Liver (tissue), 8 donors: ENCODE measurements at regions not wholly inside any gene's neighbourhood (a gene's known extent, or its start where the extent isn't known, plus 50 kb on each side); places are given as distances from the start of the nearest gene placed in this dataset.

Experiments used
- DNase-seq: peaks from one replicate; pipeline ENCODE4 v3.0.0-alpha.2; 2017; ENCODE audit warnings: low spot score
- H3K27ac ChIP-seq, 2 donors: one replicate each; pipeline ENCODE4 v1.7.0; 2013; ENCODE audit warnings: inconsistent platforms in 2 of 2, low read length in 2 of 2, control low read depth in 1 of 2, low read depth in 1 of 2, mild to moderate bottlenecking in 1 of 2
- H3K27me3 ChIP-seq, 4 donors: one replicate each; pipeline versions ENCODE4 v1.6.1 to v1.7.0; 2013; ENCODE audit warnings: low read length in 3 of 4, inconsistent platforms in 1 of 4, mild to moderate bottlenecking in 1 of 4, moderate library complexity in 1 of 4; ENCODE audit not compliant: control insufficient read depth in 4 of 4, insufficient read depth in 4 of 4
- H3K36me3 ChIP-seq, 4 donors: one replicate each; pipeline versions ENCODE4 v1.6.1 to v1.7.0; 2013; ENCODE audit warnings: low read length in 3 of 4, mild to moderate bottlenecking in 3 of 4, low read depth in 1 of 4, moderate library complexity in 1 of 4; ENCODE audit not compliant: control insufficient read depth in 4 of 4, insufficient read depth in 3 of 4
- H3K4me1 ChIP-seq, 4 donors: one replicate each; pipeline versions ENCODE4 v1.6.1 to v1.7.0; 2013; ENCODE audit warnings: low read length in 3 of 4, mild to moderate bottlenecking in 3 of 4, moderate library complexity in 1 of 4; ENCODE audit not compliant: control insufficient read depth in 4 of 4, insufficient read depth in 4 of 4
- H3K4me3 ChIP-seq, 3 donors: one replicate each; pipeline versions ENCODE4 v1.6.1 to v1.7.0; 2013; ENCODE audit warnings: low read length in 3 of 3, control low read depth in 1 of 3, low read depth in 1 of 3, mild to moderate bottlenecking in 1 of 3
- H3K9ac ChIP-seq, 2 donors: one replicate each; pipeline ENCODE4 v1.7.0; 2013; ENCODE audit warnings: low read length in 2 of 2, mild to moderate bottlenecking in 2 of 2, moderate library complexity in 2 of 2, control low read depth in 1 of 2, low read depth in 1 of 2
- H3K9me3 ChIP-seq, 4 donors: one replicate each; pipeline versions ENCODE4 v1.6.1 to v1.7.0; 2013; ENCODE audit warnings: low read length in 3 of 4; ENCODE audit not compliant: control insufficient read depth in 4 of 4
- ATF3 ChIP-seq: IDR thresholded peaks from 2 replicates; pipeline ENCODE4 v1.6.1; 2016; ENCODE audit warnings: antibody characterized with exemption
- CTCF ChIP-seq: fragments of 150-350 bp; IDR thresholded peaks from 2 replicates; pipeline ENCODE4 v1.5.1; 2017; ENCODE audit warnings: improper control_type of control experiment, low read depth, low read length; ENCODE audit not compliant: missing input control
- EGR1 ChIP-seq, 2 donors: IDR thresholded peaks; 2 replicates each; pipeline ENCODE4 v1.6.1; 2016 to 2018; ENCODE audit warnings: antibody characterized with exemption in 2 of 2, low read depth in 2 of 2
- FOXA1 ChIP-seq: IDR thresholded peaks from 2 replicates; pipeline ENCODE4 v1.6.1; 2016; ENCODE audit warnings: antibody characterized with exemption
- FOXA2 ChIP-seq: IDR thresholded peaks from 2 replicates; pipeline ENCODE4 v1.6.1; 2016; ENCODE audit warnings: antibody characterized with exemption
- HNF4A ChIP-seq, 2 donors: conservative IDR thresholded peaks; 2 replicates each; pipeline ENCODE4 v1.6.1; 2016; ENCODE audit warnings: antibody characterized with exemption in 2 of 2, mild to moderate bottlenecking in 2 of 2
- HNF4G ChIP-seq: IDR thresholded peaks from 2 replicates; pipeline ENCODE4 v1.6.1; 2016; ENCODE audit warnings: antibody characterized with exemption
- JUND ChIP-seq, 2 donors: IDR thresholded peaks; 2 replicates each; pipeline ENCODE4 v1.6.1; 2016; ENCODE audit warnings: antibody characterized with exemption in 2 of 2
- MAX ChIP-seq: IDR thresholded peaks from 2 replicates; pipeline ENCODE4 v1.6.1; 2016; ENCODE audit warnings: antibody characterized with exemption
- RAD21 ChIP-seq, 2 donors: IDR thresholded peaks; 2 replicates each; pipeline ENCODE4 v1.6.1; 2016; ENCODE audit warnings: antibody characterized with exemption in 2 of 2, mild to moderate bottlenecking in 2 of 2
- REST ChIP-seq: IDR thresholded peaks from 2 replicates; pipeline ENCODE4 v1.6.1; 2016; ENCODE audit warnings: antibody characterized with exemption, mild to moderate bottlenecking
- RXRA ChIP-seq, 2 donors: IDR thresholded peaks; 2 replicates each; pipeline ENCODE4 v1.6.1; 2017 to 2018; ENCODE audit warnings: antibody characterized with exemption in 2 of 2, mild to moderate bottlenecking in 1 of 2
- SP1 ChIP-seq: IDR thresholded peaks from 2 replicates; pipeline ENCODE4 v1.6.1; 2018; ENCODE audit warnings: antibody characterized with exemption, mild to moderate bottlenecking
- TAF1 ChIP-seq: conservative IDR thresholded peaks from 2 replicates; pipeline ENCODE4 v1.6.1; 2016; ENCODE audit warnings: antibody characterized with exemption, mild to moderate bottlenecking
- YY1 ChIP-seq: IDR thresholded peaks from 2 replicates; pipeline ENCODE4 v1.6.1; 2016; ENCODE audit warnings: antibody characterized with exemption, mild to moderate bottlenecking
- ZBTB33 ChIP-seq: IDR thresholded peaks from 2 replicates; pipeline ENCODE4 v1.6.1; 2016; ENCODE audit warnings: antibody characterized with exemption
- WGBS: extraction: QIAGEN DNeasy Blood & Tissue Kit; methylation state at CpG from one replicate; pipeline ENCODE4 v1.1.7; 2013; 5-methylcytosine and 5-hydroxymethylcytosine counted together
- donor health status: healthy.
- donor health status: healthy.
- donor health status: healthy.
- donor health status: healthy.
- donor health status: healthy.

GRCh38 chr14:97319691-97320090 lies 522.5 kb downstream of the VRK1 start:
- Histone ChIP-seq H3K4me3 (no peak overlapping the region), H3K27ac (no peak overlapping the region), H3K27me3 (peaks cover 0 to 7% (median 2%) of the 10 kb centered on the region in 4 donors), H3K9me3 (no peaks in the 10 kb centered on the region), H3K36me3 (no peaks in the 10 kb centered on the region), H3K4me1 (no peaks in the 10 kb centered on the region), H3K9ac (no peak overlapping the region)
- DNase-seq, result no peak
- 78% methylated on average over 3 of the region's 3 CpGs for WGBS
- no peak for TF ChIP-seq JUND (IDR thresholded peaks at IDR 0.05)
- TF ChIP-seq FOXA2, result no peak
- no peak for TF ChIP-seq TAF1
- no peak for TF ChIP-seq ATF3
- no peak for TF ChIP-seq RXRA (IDR thresholded peaks at IDR 0.05)
- no peak for TF ChIP-seq EGR1 (IDR thresholded peaks at IDR 0.05; ENCODE audit: low read depth in 2 of 2)
- no peak for TF ChIP-seq RAD21 (IDR thresholded peaks at IDR 0.05)
- TF ChIP-seq REST, result no peak
- no peak for TF ChIP-seq ZBTB33
- no peak for TF ChIP-seq CTCF
- no peak for TF ChIP-seq FOXA1
- TF ChIP-seq YY1, result no peak
- TF ChIP-seq MAX, result no peak
- no peak for TF ChIP-seq HNF4A (conservative IDR thresholded peaks at IDR 0.05)

- Histone ChIP-seq H3K4me1 (no peaks in the 10 kb centered on the region), H3K9ac (no peak overlapping the region), H3K27me3 (no peaks in the 10 kb centered on the region), H3K4me3 (no peak overlapping the region), H3K27ac (no peak overlapping the region), H3K9me3 (no peaks in the 10 kb centered on the region), H3K36me3 (no peaks in the 10 kb centered on the region)
- DNase-seq, result no peak
- 92% methylated on average over 3 of the region's 3 CpGs for WGBS
- TF ChIP-seq RXRA (IDR thresholded peaks at IDR 0.05) (no peak), HNF4G (no peak), RAD21 (IDR thresholded peaks at IDR 0.05) (no peak), FOXA1 (no peak), ZBTB33 (no peak), YY1 (no peak), SP1 (no peak), EGR1 (IDR thresholded peaks at IDR 0.05; ENCODE audit: low read depth in 2 of 2) (no peak)
Observed at GRCh38 chr14:97328743-97329142, 531.6 kb downstream of the VRK1 start.
